Stimulated activated CD8-positive, alpha-beta memory T cell treated with anti-CD3 and anti-CD28 coated beads, Interleukin-4, amount 100 ng/mL, for 4 hours (primary cell): ENCODE measurements at regions not wholly inside any gene's neighbourhood (a gene's known extent, or its start where the extent isn't known, plus 50 kb on each side); places are given as distances from the start of the nearest gene placed in this dataset.
"Not testable (repeated sequence)": the region's sequence is repeated elsewhere in the genome, so short reads cannot be mapped to it uniquely, and the experiment has no call there.

ENCODE experiments used
- DNase-seq, 2 donors: peaks; one replicate each; pipeline ENCODE4 v3.0.0-alpha.2; 2020; ENCODE audit warnings: low read depth in 2 of 2, low spot score in 1 of 2

DNA sequence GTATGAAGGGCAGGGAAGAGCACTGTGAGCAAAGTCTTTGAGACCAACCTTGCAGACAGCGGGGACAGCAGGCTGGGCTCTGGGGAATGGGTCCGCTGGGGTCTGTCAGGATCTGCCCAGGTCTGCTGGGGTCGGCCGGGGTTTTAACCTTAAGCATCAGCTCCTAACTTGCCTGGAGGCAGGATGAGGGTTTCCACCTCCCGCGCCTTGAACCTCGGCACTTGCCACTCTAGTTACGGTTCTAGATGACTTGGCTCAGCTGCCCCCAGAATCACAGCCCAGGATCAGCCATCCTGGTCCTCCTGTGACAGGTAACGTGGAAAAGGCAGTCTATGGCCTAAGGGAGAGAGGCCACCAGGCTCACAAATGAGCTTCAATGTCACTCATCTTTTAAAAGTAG lies 50.4 kb upstream of the CACUL1 start:
- no peak for DNase-seq

GRCh38 chr10:118807512-118808305 lies 52.9 kb upstream of the CACUL1 start:
- DNase-seq: no peak

DNA sequence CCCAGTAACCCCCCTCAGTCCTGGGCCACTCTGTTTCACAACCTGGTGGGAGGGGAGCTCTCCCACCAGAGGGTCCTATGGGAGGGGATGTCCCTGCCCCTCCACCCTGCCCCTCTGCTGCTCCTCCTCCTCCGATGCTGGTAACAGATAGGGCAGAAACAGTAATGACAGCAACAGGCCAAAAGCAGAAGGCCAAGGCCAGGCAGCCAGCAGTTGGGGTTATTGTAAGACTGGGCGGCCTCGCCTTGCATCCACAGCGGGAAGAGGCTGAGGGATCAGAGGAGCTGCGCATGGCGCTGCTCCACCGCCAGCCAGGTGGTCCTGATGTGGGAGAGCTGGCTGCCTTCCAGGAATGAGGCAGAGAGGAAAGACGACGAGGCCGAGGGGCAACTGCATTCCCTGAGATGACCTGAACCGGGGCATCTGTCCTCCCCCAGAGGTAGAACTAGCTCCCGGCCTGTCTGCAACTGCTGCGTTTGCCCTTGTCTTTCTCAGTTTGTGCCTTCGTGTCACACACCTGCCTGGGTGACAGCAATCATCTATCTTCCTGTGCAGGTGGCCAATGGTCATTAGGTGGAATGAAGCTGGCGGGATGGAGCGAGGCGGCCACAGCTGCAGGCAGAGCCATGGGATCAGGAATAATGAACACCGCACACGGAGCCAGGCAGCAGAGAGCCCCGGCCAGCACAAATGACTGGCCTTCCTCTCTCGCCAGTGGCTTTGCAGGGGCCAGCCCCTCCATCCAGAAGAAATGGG lies 54.0 kb upstream of the CACUL1 start:
- no peak for DNase-seq

- no peak for DNase-seq
These were observed 54.8 kb upstream of the CACUL1 start for GRCh38 chr10:118809357-118810220.

GRCh38 chr10:118810796-118811505 lies 56.2 kb upstream of the CACUL1 start:
- no peak for DNase-seq

DNA sequence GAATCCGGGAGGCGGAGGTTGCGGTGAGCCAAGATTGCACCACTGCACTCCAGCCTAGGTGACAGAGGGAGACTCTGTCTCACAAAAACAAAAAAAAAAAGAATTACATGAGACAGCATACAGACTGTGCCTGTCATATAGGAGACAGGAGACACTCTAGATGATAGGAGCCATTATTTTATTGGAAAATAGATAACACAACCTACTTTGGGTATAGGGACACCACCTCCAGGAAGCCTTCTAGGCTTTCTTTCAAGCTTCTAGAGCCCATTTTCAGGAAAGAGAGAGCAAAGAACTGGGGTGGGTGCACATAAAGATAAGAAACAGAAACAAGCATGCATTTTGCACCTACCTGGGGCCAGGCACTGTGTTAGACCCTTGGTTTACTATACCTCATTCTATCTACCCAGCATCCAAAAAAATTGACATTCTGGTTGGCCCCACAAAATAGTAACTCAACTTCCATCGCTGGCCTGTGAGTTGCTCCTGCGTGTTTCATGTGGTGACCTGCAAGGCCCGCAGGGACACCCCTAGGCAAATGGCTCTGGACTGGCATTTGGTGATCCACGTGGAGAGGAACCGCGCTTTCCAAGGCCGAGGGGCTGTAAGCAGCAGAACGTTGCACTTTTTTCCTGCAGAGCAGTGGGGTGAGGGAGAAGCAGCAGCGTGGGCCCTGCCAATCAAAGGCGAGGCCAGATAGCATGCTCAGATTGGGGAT lies 57.1 kb upstream of the CACUL1 start:
- DNase-seq: no peak

- DNase-seq: no peak
These were observed 57.6 kb upstream of the CACUL1 start for GRCh38 chr10:118812393-118812740.

- DNase-seq: not testable (repeated sequence)
These were observed 58.2 kb upstream of the CACUL1 start for GRCh38 chr10:118813001-118813400.

- no peak for DNase-seq
These were observed 61.9 kb upstream of the CACUL1 start for GRCh38 chr10:118816471-118817168.

DNA sequence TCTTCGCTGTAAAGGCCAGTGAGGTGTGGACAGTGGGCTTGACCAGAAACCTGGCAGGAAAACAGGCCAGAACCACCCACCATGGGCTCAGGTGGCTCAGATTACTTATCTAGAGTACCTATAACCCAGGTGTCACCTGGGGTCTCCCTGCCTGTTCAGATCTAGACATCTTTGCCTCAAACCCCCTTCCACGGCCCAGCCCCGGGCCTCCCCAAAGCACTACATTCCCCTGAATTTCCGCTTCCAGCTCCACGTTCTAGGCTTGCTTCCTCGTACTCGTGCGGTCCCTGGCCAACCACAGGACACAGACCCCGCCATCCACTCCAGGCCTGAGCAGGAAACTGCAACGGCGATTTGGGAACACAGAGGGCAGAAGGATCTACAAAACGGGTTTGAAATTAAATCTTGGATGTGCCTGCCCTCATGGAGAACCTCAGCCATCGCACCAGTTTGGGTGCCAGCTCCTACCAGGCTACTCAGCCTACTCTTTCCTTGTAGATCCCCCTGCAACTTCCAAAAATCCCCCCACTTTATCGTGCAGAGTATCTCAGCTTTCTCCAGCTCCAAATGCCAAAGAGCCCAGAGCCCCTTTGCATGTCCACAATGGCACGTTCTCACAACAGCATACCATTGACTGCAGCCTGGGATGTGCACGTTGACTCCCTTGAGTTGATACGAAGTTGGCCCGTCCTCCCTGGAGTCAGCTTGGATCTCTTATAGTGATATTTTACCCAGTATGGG lies 62.7 kb upstream of the CACUL1 start:
- no peak for DNase-seq

DNA sequence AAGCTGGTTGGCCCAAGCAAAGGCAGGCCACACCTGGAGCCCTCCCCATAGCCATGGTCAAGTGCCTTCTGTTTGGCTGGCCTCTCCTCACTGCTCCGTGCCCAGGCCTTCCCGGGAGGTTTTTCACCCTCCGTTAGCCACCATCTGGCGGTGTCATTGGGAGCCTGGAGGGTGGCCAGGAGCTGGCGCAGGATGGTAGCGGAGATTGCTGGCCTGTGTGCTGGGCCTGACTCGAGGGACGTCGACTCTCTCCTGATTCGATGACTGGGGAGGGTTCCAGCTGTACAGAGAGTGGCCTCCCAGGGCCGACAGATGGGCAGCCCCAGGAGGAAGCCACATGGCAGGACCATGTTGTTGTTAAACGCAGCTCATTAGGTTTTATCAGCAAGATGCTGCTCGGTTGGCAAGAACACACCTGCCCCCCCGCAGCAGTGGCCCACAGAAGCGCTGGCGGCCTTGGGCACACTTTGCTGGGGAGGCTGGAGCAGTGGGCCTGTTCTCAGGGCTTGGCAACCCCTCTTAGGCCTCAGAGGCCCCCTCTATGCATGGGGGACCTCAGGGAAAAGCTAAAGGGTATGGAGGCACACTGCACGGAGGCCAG lies 64.0 kb upstream of the CACUL1 start:
- DNase-seq: no peak

- no peak for DNase-seq
These were observed 65.8 kb upstream of the CACUL1 start for GRCh38 chr10:118820326-118821116.

- no peak for DNase-seq
These were observed 68.6 kb upstream of the CACUL1 start for GRCh38 chr10:118823256-118823907.

DNA sequence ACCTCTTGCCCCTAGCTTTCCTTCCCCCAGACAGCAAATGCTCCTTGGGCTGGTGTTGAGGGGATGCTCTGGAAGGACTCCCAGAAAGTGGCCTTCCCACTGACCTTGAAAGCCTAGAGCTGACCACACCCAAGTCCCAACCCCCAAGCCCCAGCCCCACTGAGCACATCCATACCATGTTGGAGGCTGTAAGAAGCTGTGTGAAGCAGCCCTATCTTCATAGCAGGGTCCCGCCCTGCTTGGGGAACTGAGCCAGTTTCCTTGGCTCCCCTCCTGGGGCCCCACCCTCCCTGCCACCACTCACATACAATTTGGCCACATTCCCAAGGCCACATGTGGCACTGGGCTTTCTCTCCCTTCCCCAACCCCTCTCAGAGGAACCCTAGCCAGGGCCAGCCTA lies 72.3 kb upstream of the CACUL1 start:
- DNase-seq: no peak

- DNase-seq: no peak
These were observed 72.8 kb upstream of the CACUL1 start for GRCh38 chr10:118827466-118828155.

DNA sequence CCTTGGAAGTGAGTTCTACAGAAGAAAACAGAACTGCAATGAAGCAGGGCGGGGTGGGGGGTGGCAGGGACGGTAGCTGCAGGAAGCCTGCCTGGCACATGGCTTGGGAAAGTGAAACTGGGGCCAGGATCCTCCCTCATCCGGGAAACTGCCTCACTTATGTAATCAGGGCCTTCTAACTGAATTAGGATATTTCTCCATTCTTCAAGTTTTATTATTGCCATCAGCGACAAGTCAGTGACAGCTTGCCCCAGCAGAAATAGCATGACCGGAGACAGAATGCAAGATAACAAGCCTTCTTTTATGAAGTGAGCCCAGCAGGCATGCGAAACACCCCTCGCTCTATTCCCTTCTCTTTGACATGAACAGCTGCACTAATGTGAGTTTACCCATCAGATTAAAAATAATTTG lies 77.5 kb upstream of the CACUL1 start:
- DNase-seq: no peak

- not testable (repeated sequence) for DNase-seq
These were observed 79.6 kb upstream of the CACUL1 start for GRCh38 chr10:118834370-118834769.
